Caco-2 (cell line): ENCODE measurements at regions not wholly inside any gene's neighbourhood (a gene's known extent, or its start where the extent isn't known, plus 50 kb on each side); places are given as distances from the start of the nearest gene placed in this dataset.

Experiments
- BruUV-seq: library from RNA; stranded (reverse); fragments of 400-500 nt; replicated peaks from 2 replicates; lab custom pipeline; 2021; lab: Mats Ljungman, UMichigan
- CTCF ChIA-PET: fragments of 300-600 bp; sonication (Branson Sonifier 250); formaldehyde crosslinking; loops from one replicate; lab custom pipeline; 2022; ENCODE audit warnings: antibody characterized with exemption; lab: Charles Lee
- POLR2A ChIA-PET: fragments of 300-600 bp; sonication (Branson Sonifier 250); formaldehyde crosslinking; loops from one replicate; lab custom pipeline; 2022; ENCODE audit warnings: antibody characterized with exemption; lab: Charles Lee
- DNase-seq, 2 experiments: peaks; one replicate each; pipeline versions ENCODE4 v3.0.0 to v3.0.0-alpha.2; 2020 to 2022
- H3K27me3 ChIP-seq: replicated peaks from 2 replicates; pipeline ENCODE4 v1.6.0; 2011; ENCODE audit warnings: low read length; ENCODE audit not compliant: control insufficient read depth, insufficient read depth
- H3K36me3 ChIP-seq: 2 replicates; pipeline ENCODE4 v1.5.1; 2011; ENCODE audit warnings: low read length; ENCODE audit not compliant: control insufficient read depth, insufficient read depth
- H3K4me1 ChIP-seq: fragments of 250-450 bp; sonication (Bioruptor Pico); 2 replicates; pipeline ENCODE4 v1.5.1; 2020; ENCODE audit warnings: mild to moderate bottlenecking
- H3K4me3 ChIP-seq: 2 replicates; pipeline ENCODE4 v1.5.1; 2011; ENCODE audit warnings: low read depth, mild to moderate bottlenecking, control low read depth, low read length
- H3K9me3 ChIP-seq: fragments of 250-450 bp; sonication (Bioruptor Pico); 2 replicates; pipeline ENCODE4 v1.5.1; 2020; ENCODE audit warnings: mild to moderate bottlenecking, moderate library complexity
- H3K27ac Mint-ChIP-seq: one replicate; pipeline ENCODE4 v1.8.0; 2022; ENCODE audit warnings: mixed read lengths; ENCODE audit not compliant: unreplicated experiment
- H3K27me3 Mint-ChIP-seq: one replicate; pipeline ENCODE4 v1.8.0; 2022; ENCODE audit warnings: mixed read lengths; ENCODE audit not compliant: insufficient read depth, unreplicated experiment
- H3K36me3 Mint-ChIP-seq: one replicate; pipeline ENCODE4 v1.8.0; 2022; ENCODE audit warnings: mild to moderate bottlenecking, mixed read lengths; ENCODE audit not compliant: insufficient read depth, unreplicated experiment
- H3K4me1 Mint-ChIP-seq: one replicate; pipeline ENCODE4 v1.8.0; 2022; ENCODE audit warnings: low read depth, mixed read lengths; ENCODE audit not compliant: unreplicated experiment
- H3K4me3 Mint-ChIP-seq: one replicate; pipeline ENCODE4 v1.8.0; 2022; ENCODE audit warnings: mild to moderate bottlenecking, moderate library complexity, mixed read lengths; ENCODE audit not compliant: unreplicated experiment
- H3K9me3 Mint-ChIP-seq: one replicate; pipeline ENCODE4 v1.8.0; 2022; ENCODE audit warnings: mixed read lengths; ENCODE audit not compliant: unreplicated experiment
- intact Hi-C: fragments of 100-400 bp; cut with micrococcal nuclease; formaldehyde crosslinking; loops from one replicate; pipeline ENCODE4 v1.10.0; 2022; ENCODE audit not compliant: unreplicated experiment
- TF ChIP-seq, protein P1 (sequence below), 2 experiments: fragments of 200-600 bp in 1 of 2; IDR thresholded peaks; 1 replicate in 1 of 2; 2 replicates in 1 of 2; pipeline versions ENCODE4 v1.5.1 to v1.8.0; 2011 to 2022; ENCODE audit warnings: antibody characterized with exemption in 1 of 2, control low read depth in 1 of 2, inconsistent platforms in 1 of 2, low read depth in 1 of 2, low read length in 1 of 2, mild to moderate bottlenecking in 1 of 2, moderate library complexity in 1 of 2; ENCODE audit not compliant: insufficient read depth in 1 of 2, severe bottlenecking in 1 of 2, unreplicated experiment in 1 of 2

DNA sequence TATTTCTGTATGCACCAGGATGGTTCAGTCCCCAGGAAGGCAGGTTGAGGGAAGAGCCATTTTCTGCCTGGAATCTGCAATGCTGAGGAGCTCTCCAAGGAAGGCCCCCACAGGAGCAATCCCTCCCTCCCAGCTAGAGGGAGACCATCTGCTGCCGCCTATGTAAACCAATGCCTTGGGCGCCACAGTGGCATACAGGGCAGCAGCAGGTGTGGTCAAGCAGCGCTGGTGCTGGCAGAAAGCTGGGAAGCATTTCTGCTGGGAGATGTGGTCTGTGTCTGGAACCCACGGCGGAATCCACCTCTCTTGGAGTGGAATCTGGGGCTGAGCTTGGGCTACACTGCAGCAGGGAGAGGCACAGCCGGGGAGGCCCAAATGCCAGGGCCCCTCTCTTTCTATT is 283.3 kb downstream of the RRAGC start:
- peaks cover 13% of the 10 kb centered on the region for H3K27me3 Mint-ChIP-seq
- no peak overlapping the region for H3K27ac Mint-ChIP-seq
- CTCF ChIA-PET: no interaction called here

DNA sequence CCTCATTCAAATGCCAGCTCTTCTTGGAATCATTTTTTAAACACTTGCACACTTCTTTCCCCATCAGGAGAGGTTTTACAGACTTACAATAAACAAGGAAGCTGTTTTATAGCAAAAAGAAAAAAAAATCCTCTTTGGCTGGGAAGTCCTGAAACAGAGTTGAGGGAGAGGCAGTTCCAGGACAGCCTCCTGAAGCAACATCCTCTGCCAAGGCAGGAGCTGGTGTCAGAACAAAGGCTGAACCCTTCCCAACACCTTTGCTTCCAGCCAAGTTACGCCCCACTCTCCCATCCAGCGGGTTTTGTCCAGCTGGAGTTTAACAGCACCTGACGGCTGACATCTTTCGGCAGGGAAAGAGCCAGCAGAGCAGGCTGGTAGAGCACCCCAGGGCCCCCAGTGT is 287.8 kb downstream of the RRAGC start:
- H3K9me3 Mint-ChIP-seq: no peaks in the 10 kb centered on the region
- H3K4me1 Mint-ChIP-seq: peaks cover 11% of the 10 kb centered on the region
- H3K36me3 Mint-ChIP-seq: no peaks in the 10 kb centered on the region
- no peaks in the 10 kb centered on the region for H3K9me3 ChIP-seq
- no peaks in the 10 kb centered on the region for H3K36me3 ChIP-seq
- no TSS peak for BruUV-seq
- H3K4me3 Mint-ChIP-seq: no peak overlapping the region
- H3K27me3 ChIP-seq: no peaks in the 10 kb centered on the region
- ChIA-PET CTCF (no interaction called here), POLR2A (no interaction called here)
- intact Hi-C loops: no loop called here
- H3K27me3 Mint-ChIP-seq: no peaks in the 10 kb centered on the region
- H3K27ac Mint-ChIP-seq: no peak overlapping the region
- no peak overlapping the region for H3K4me3 ChIP-seq
- no peak for DNase-seq
- peaks cover 16% of the 10 kb centered on the region for H3K4me1 ChIP-seq
- TF ChIP-seq, protein P1, sequence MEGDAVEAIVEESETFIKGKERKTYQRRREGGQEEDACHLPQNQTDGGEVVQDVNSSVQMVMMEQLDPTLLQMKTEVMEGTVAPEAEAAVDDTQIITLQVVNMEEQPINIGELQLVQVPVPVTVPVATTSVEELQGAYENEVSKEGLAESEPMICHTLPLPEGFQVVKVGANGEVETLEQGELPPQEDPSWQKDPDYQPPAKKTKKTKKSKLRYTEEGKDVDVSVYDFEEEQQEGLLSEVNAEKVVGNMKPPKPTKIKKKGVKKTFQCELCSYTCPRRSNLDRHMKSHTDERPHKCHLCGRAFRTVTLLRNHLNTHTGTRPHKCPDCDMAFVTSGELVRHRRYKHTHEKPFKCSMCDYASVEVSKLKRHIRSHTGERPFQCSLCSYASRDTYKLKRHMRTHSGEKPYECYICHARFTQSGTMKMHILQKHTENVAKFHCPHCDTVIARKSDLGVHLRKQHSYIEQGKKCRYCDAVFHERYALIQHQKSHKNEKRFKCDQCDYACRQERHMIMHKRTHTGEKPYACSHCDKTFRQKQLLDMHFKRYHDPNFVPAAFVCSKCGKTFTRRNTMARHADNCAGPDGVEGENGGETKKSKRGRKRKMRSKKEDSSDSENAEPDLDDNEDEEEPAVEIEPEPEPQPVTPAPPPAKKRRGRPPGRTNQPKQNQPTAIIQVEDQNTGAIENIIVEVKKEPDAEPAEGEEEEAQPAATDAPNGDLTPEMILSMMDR (IDR thresholded peaks at IDR 0.05; ENCODE audit: insufficient read depth in 1 of 2, low read depth in 1 of 2, low read length in 1 of 2, severe bottlenecking in 1 of 2, unreplicated experiment in 1 of 2): no peak

More for the DNA sequence above, 283.3 kb downstream of the RRAGC start:
- Histone ChIP-seq H3K4me1 (no peaks in the 10 kb centered on the region), H3K4me3 (no peak overlapping the region), H3K27me3 (no peaks in the 10 kb centered on the region), H3K9me3 (no peaks in the 10 kb centered on the region), H3K36me3 (no peaks in the 10 kb centered on the region)
- TF ChIP-seq, protein P1 (IDR thresholded peaks at IDR 0.05; ENCODE audit: insufficient read depth in 1 of 2, low read depth in 1 of 2, low read length in 1 of 2, severe bottlenecking in 1 of 2, unreplicated experiment in 1 of 2): no peak
- intact Hi-C loops: no loop called here
- no peaks in the 10 kb centered on the region for H3K36me3 Mint-ChIP-seq
- no peaks in the 10 kb centered on the region for H3K9me3 Mint-ChIP-seq
- POLR2A ChIA-PET: interaction anchor here (0.6 kb wide), 1 partner anchor 185 kb away, joined by 3 read pairs; no protein-coding TSS in a partner anchor
- peaks cover 7% of the 10 kb centered on the region for H3K4me1 Mint-ChIP-seq
- no peak for DNase-seq
- no peak overlapping the region for H3K4me3 Mint-ChIP-seq
- no TSS peak for BruUV-seq

DNA sequence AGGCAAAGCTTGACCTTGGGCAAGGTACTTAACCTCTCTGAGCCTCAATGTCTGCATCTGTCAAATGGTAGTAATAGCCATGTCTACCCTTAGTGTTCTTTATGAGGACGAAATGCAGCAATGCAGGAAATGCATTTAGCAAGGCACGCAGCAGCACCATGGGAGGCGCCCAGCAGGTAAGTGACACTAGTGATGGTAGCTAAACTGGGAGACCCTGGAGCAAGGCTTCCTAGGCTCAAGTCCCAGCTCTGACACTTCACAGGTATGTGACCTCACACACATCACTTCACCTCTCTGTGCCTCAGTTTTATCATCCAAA is 289.0 kb downstream of the RRAGC start:
- CTCF ChIA-PET: interaction anchor here (0.7 kb wide), 1 partner anchor 89 kb away, joined by 3 read pairs; no protein-coding TSS in a partner anchor
- no peak overlapping the region for H3K4me3 ChIP-seq
- no peaks in the 10 kb centered on the region for H3K36me3 ChIP-seq
- peaks cover 16% of the 10 kb centered on the region for H3K4me1 ChIP-seq
- Mint-ChIP-seq H3K4me3 (no peak overlapping the region), H3K27me3 (no peaks in the 10 kb centered on the region), H3K9me3 (no peaks in the 10 kb centered on the region), H3K4me1 (peaks cover 11% of the 10 kb centered on the region), H3K36me3 (no peaks in the 10 kb centered on the region), H3K27ac (no peak overlapping the region)
- TF ChIP-seq, protein P1 (IDR thresholded peaks at IDR 0.05; ENCODE audit: insufficient read depth in 1 of 2, low read depth in 1 of 2, low read length in 1 of 2, severe bottlenecking in 1 of 2, unreplicated experiment in 1 of 2): no peak
- intact Hi-C loops: no loop called here
- H3K27me3 ChIP-seq: no peaks in the 10 kb centered on the region
- no peak for DNase-seq
- BruUV-seq: no TSS peak
- no peaks in the 10 kb centered on the region for H3K9me3 ChIP-seq
- POLR2A ChIA-PET: no interaction called here
